ENCODE measurements at regions not wholly inside any gene's neighbourhood (a gene's known extent, or its start where the extent isn't known, plus 50 kb on each side); places are given as distances from the start of the nearest gene placed in this dataset.
A peak's percentile ranks its signal among the peaks of the same experiment; 100 is the strongest.

GRCh38 chr5:135243556-135244285 lies 155.3 kb downstream of the MACROH2A1 start:
- H3K4me1 ChIP-seq: peaks cover 61% of the 10 kb centered on the region
- 83% methylated on average over 16 of the region's 22 CpGs for WGBS

GRCh38 chr5:135242866-135243555 lies 156.0 kb downstream of the MACROH2A1 start:
- WGBS: 78% methylated on average over 8 of the region's 8 CpGs

More at GRCh38 chr5:135243556-135244285, 155.3 kb downstream of the MACROH2A1 start:
- Histone ChIP-seq H3K36me3 (no peaks in the 10 kb centered on the region), H3K27me3 (no peaks in the 10 kb centered on the region), H3K4me3 (no peak overlapping the region), H3K9me3 (no peaks in the 10 kb centered on the region), H3K27ac (no peak overlapping the region)
- peak in 1 of 2 donors; percentile 82 for DNase-seq (ENCODE audit: low spot score in 2 of 2)
- TF ChIP-seq CTCF (IDR thresholded peaks at IDR 0.05) (no peak), EP300 (IDR thresholded peaks at IDR 0.05) (no peak), POLR2AphosphoS5 (IDR thresholded peaks at IDR 0.05) (no peak), POLR2A (IDR thresholded peaks at IDR 0.05) (no peak)

GRCh38 chr5:135242021-135242865 lies 156.8 kb downstream of the MACROH2A1 start:
- peaks cover 66% of the 10 kb centered on the region for H3K4me1 ChIP-seq
- 57% methylated on average over 11 of the region's 11 CpGs for WGBS

More at GRCh38 chr5:135242866-135243555, 156.0 kb downstream of the MACROH2A1 start:
- Histone ChIP-seq H3K27ac (peak overlapping the region; percentile 4), H3K36me3 (no peaks in the 10 kb centered on the region), H3K9me3 (no peaks in the 10 kb centered on the region), H3K4me1 (peaks cover 61% of the 10 kb centered on the region), H3K27me3 (no peaks in the 10 kb centered on the region), H3K4me3 (no peak overlapping the region)
- peak in 1 of 2 donors; percentile 58 for DNase-seq (ENCODE audit: low spot score in 2 of 2)
- TF ChIP-seq POLR2AphosphoS5 (IDR thresholded peaks at IDR 0.05) (no peak), POLR2A (IDR thresholded peaks at IDR 0.05) (no peak), EP300 (IDR thresholded peaks at IDR 0.05) (no peak), CTCF (IDR thresholded peaks at IDR 0.05) (no peak)

GRCh38 chr5:135241536-135241935 lies 157.5 kb downstream of the MACROH2A1 start:
- H3K9me3 ChIP-seq: no peaks in the 10 kb centered on the region
- no peak overlapping the region for H3K4me3 ChIP-seq
- DNase-seq (ENCODE audit: low spot score in 2 of 2): peak; percentile 10 to 11
- H3K36me3 ChIP-seq: no peaks in the 10 kb centered on the region
- H3K27me3 ChIP-seq: no peaks in the 10 kb centered on the region
- H3K27ac ChIP-seq: no peak overlapping the region
- peaks cover 65% of the 10 kb centered on the region for H3K4me1 ChIP-seq
- TF ChIP-seq POLR2AphosphoS5 (IDR thresholded peaks at IDR 0.05) (no peak), EP300 (IDR thresholded peaks at IDR 0.05) (no peak), POLR2A (IDR thresholded peaks at IDR 0.05) (no peak), CTCF (IDR thresholded peaks at IDR 0.05) (no peak)

More at GRCh38 chr5:135242021-135242865, 156.8 kb downstream of the MACROH2A1 start:
- Histone ChIP-seq H3K27me3 (no peaks in the 10 kb centered on the region), H3K4me3 (no peak overlapping the region), H3K36me3 (no peaks in the 10 kb centered on the region), H3K9me3 (no peaks in the 10 kb centered on the region), H3K27ac (peak overlapping the region; percentile 4)
- peak; percentile 26 to 38 for DNase-seq (ENCODE audit: low spot score in 2 of 2)
- TF ChIP-seq CTCF (IDR thresholded peaks at IDR 0.05) (no peak), POLR2AphosphoS5 (IDR thresholded peaks at IDR 0.05) (no peak), POLR2A (IDR thresholded peaks at IDR 0.05) (no peak), EP300 (IDR thresholded peaks at IDR 0.05) (no peak)
